GM18907 (cell line): ENCODE measurements at regions not wholly inside any gene's neighbourhood (a gene's known extent, or its start where the extent isn't known, plus 50 kb on each side); places are given as distances from the start of the nearest gene placed in this dataset.

Source experiments
- ATAC-seq: cut with Tn5 transposase; IDR thresholded peaks from one replicate; pipeline ENCODE4 v1.9.1; 2021; ENCODE audit warnings: mild to moderate bottlenecking, moderate library complexity; ENCODE audit not compliant: unreplicated experiment

DNA sequence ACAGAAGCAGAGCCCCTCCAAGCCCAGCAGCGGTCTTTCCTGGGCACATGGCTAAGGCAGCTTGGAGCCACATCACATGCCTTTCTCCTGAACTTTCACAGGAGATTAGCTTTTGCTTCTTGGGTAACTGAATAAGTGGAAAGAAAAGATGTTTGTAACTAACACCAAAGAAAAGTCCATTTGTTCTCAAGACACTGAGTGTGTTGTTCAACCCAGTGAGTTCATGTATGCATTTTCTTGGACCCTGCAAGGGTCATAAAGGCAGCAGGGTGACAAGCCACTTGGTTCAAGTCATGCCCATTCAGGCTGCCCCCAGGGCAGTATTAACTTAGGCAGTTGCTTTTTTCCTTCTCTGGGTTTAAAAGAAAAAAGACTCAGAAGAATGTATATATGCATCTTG, 203.4 kb downstream of the FAM76B start:
- no peak for ATAC-seq

GRCh38 chr11:95585752-95586077, 203.9 kb downstream of the FAM76B start:
- no peak for ATAC-seq

- no peak for ATAC-seq
Observed at GRCh38 chr11:95585069-95585751, 204.4 kb downstream of the FAM76B start.

DNA sequence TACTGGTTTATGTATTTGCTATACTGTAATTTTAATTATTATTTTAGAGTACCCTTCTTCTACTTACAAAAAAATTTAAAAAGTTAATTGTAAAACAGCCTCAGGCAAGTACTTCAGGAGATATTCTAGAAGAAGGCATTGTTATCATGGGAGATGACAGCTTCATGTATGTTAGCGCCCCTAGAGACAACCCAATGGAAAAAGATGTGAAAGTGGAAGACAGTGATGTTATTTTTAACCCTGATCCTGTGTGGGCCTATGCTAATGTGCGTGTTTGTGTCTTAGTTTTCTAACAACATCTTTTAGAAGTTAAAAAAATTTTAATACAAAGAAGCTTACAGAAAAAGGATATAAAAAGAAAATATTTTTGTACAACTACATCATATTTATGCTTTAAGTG, 205.0 kb downstream of the FAM76B start:
- peak; percentile 69 for ATAC-seq

GRCh38 chr11:95584180-95584579, 205.4 kb downstream of the FAM76B start:
- ATAC-seq, result no peak

GRCh38 chr11:95577716-95578460, 211.7 kb downstream of the FAM76B start:
- ATAC-seq, result no peak

DNA sequence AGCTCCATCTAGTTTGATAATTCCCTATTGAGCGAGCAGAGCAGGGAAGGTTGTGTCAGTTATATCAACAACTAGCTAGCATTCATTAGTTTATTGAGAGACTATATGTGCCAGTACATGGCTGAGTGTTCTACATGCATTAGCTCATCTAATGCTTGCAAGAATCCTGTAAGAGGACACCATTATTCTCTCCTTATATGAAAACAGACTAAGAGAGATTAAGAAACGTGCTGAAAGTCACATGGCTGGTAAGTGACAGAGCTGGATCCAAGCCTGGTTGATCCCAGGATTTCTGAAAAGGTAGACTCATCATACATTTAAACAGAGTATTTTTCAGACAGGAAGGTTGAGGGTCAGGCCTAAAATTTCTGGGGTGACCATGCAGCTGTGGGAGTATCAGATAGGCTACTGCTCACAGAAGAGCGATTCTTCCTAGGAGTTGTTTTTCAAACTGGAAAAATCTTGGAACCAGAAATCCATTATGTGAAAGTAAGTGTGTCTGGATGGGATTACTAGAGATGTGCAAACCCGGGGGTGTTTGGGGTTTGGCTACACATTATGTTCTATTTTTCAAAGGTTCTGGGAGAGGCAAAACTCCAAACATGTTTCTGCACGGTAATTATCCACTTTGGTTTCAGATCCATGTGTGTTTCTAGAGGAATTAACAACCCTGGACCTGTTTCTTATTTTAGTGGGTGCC, 213.3 kb downstream of the FAM76B start:
- no peak for ATAC-seq

- no peak for ATAC-seq
Observed at GRCh38 chr11:95575517-95575916, 214.1 kb downstream of the FAM76B start.

DNA sequence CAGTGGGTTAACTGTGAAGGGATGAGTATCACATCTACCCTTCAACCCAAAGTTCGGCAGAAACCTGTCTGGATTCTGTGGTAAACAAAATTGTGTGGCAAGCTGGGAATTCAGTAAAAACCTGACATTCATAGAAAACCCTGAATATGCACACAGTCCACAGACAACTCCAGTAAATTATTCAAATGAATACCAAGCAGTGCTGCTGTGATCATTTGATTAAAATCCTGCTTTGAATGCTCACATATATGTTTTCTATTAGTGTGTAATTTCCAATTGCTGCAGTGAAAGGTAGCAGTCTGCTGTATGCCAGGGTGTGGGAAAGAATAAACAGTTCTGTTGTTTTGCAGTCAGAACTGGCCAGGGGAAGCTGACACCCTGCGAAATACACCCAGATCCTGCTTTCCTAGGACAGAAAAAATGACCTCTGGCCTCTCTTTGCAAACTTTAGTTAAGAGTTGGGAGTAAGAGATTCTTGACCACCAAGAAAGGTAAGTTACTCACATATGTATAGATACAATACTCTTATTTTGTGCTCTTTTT, 217.8 kb downstream of the FAM76B start:
- no peak for ATAC-seq

DNA sequence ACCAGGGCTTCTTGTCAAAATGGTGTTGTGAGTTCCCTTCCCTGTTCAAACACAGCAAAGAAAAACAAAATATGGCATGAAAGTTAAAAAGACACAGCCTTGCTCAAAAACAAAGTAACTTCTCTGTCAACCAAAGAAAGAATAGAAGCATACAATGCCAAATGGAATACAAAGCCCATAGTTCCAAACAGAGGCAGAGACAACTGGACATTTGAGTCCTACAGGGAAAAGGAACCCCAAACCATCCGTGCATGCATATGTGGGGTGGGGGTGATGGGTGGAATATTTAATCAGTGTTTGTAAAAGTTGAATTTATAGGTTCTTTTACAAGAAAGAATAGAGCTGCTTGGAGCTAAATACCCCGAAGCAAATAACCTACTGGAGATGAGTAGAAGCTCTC, 218.7 kb downstream of the FAM76B start:
- ATAC-seq, result no peak

- ATAC-seq, result no peak
Observed at GRCh38 chr11:95569207-95569606, 220.4 kb downstream of the FAM76B start.

- ATAC-seq, result no peak
Observed at GRCh38 chr11:95568281-95568680, 221.3 kb downstream of the FAM76B start.

DNA sequence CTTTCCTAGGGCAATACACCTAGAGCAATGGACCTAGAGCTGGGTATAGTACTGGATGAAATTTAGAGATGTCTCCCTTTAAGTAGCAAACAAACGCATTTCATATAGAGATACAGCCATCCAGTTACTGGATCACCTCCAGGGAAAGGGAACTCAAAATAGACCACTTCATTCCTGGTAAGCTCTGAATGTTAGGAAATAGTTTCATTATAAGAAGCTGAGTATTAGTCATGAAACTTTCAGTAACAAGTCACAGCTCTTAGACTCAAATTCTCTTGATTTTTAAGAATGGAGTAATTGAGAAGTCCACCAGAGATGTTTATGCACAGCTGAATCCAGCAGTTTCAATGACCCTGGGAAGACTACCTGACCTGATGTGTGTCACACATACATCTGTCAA, 221.9 kb downstream of the FAM76B start:
- no peak for ATAC-seq

DNA sequence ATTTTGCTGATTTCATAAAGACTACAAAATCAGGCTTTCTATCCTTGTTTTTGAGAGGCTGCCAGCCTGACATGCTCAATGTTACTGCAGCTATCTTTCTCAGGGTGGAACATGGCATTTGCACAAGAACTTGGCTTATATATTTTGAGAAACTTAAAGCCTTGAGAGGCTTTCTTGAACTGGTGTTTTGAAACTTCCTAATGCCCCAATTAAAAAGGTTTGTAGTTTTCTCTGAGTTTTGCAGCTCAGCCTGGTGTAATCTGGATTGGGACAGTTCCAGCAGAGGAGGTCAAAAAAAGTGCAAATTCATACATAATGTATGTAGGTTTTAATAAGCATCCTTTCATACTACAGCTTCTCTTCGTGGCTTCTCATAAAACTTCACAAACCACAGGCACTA, 223.4 kb downstream of the FAM76B start:
- no peak for ATAC-seq

GRCh38 chr11:95565724-95566141, 223.8 kb downstream of the FAM76B start:
- ATAC-seq, result no peak

- ATAC-seq, result no peak
Observed at GRCh38 chr11:95563859-95564258, 225.7 kb downstream of the FAM76B start.

DNA sequence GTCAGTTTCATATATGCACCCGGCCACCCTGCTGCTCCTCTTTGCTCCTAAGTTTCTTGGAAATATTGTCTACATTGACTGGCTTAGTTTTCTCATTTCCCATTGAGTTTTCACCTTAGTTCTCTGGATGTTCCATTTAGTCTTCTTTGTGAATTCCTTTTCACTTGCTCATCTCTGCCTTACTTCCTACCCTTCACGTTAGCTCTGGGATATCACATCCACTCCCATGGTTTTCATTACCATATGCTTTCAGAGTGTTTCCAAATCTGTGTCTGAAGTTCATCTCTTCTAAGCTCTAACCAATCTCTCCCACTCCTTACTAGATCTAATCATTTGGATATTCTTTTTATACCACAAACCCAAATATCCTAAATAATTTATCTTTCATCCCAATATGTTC, 226.4 kb downstream of the FAM76B start:
- ATAC-seq, result no peak

- no peak for ATAC-seq
Observed at GRCh38 chr11:95562196-95562921, 227.2 kb downstream of the FAM76B start.

DNA sequence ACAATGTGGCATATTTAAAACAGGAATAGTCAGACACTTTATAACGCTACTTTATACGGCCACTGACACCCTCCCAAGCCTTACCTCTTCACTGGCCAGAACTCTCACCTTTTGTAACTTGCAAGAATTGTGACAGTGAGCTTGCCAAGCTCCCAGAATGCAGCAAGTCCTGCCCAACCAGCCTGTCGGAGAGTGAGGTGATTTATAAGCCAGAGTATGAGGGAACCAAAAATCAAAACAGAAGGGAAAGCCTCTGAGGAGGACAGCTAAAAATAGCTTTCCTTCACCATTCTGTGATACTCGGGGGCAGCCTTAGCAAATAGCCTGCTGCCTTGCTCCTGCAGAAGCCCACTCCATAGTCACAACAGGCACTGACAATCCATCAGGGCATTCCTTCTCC, 229.7 kb downstream of the FAM76B start:
- no peak for ATAC-seq

DNA sequence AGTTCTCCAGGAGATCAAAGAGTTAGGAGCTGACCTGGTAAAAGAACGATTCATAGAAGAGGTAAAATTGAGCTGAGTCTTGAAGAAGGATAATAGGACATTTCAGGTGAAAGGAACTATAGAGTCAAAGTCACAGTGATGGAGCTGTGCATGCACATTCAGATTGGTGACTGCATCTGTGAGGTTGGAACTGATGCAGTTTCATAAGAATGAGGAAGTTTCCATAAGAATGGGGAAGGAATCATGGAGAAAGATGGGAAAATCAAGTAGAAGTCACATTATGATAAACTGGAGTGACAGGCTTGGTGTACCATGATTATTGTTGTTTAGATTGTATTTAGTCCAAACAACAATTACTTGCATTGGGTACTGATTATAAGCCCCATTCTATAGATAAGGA, 232.2 kb downstream of the FAM76B start:
- ATAC-seq, result no peak
